Lower leg skin (tissue), 3 donors: ENCODE measurements at regions not wholly inside any gene's neighbourhood (a gene's known extent, or its start where the extent isn't known, plus 50 kb on each side); places are given as distances from the start of the nearest gene placed in this dataset.

Experiments used
- POLR2A ChIP-seq, 2 donors: fragments of 450-650 bp; IDR thresholded peaks; one replicate each; pipeline ENCODE4 v1.6.1; 2016 to 2017; ENCODE audit warnings: antibody characterized with exemption in 2 of 2, mild to moderate bottlenecking in 1 of 2, moderate library complexity in 1 of 2
- TF ChIP-seq, protein P1 (sequence below), 3 donors: fragments of 450-650 bp; IDR thresholded peaks; one replicate each; pipeline ENCODE4 v1.5.1; 2016; ENCODE audit warnings: antibody characterized with exemption in 3 of 3, mild to moderate bottlenecking in 3 of 3, moderate library complexity in 2 of 3

- TF ChIP-seq, protein P1, sequence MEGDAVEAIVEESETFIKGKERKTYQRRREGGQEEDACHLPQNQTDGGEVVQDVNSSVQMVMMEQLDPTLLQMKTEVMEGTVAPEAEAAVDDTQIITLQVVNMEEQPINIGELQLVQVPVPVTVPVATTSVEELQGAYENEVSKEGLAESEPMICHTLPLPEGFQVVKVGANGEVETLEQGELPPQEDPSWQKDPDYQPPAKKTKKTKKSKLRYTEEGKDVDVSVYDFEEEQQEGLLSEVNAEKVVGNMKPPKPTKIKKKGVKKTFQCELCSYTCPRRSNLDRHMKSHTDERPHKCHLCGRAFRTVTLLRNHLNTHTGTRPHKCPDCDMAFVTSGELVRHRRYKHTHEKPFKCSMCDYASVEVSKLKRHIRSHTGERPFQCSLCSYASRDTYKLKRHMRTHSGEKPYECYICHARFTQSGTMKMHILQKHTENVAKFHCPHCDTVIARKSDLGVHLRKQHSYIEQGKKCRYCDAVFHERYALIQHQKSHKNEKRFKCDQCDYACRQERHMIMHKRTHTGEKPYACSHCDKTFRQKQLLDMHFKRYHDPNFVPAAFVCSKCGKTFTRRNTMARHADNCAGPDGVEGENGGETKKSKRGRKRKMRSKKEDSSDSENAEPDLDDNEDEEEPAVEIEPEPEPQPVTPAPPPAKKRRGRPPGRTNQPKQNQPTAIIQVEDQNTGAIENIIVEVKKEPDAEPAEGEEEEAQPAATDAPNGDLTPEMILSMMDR (IDR thresholded peaks at IDR 0.05), result no peak
- no peak for TF ChIP-seq POLR2A (IDR thresholded peaks at IDR 0.05)
Observed at GRCh38 chr9:36762958-36763357, 190.3 kb downstream of the MELK start.
